ENCODE measurements at regions not wholly inside any gene's neighbourhood (a gene's known extent, or its start where the extent isn't known, plus 50 kb on each side); places are given as distances from the start of the nearest gene placed in this dataset.

DNA sequence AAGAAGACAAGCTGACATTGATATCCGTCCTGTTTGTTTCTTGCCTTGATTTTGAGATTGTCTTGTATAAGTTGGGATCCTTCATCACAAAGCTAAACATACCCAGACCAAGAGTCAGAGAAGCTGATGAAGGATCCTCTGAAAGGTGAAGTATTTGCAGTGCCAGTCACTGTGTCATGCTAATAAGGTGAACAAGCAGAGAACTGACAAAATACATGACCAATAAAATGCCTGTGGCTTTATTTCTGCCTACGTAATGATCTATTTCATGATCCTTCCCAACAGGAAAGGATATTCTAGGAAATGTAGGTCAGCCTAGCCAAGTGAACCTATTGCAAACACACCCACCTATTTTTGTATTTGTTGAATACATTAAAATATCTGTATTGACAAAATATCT lies 351.3 kb upstream of the CDH9 start:
- TF ChIP-seq, protein P1, sequence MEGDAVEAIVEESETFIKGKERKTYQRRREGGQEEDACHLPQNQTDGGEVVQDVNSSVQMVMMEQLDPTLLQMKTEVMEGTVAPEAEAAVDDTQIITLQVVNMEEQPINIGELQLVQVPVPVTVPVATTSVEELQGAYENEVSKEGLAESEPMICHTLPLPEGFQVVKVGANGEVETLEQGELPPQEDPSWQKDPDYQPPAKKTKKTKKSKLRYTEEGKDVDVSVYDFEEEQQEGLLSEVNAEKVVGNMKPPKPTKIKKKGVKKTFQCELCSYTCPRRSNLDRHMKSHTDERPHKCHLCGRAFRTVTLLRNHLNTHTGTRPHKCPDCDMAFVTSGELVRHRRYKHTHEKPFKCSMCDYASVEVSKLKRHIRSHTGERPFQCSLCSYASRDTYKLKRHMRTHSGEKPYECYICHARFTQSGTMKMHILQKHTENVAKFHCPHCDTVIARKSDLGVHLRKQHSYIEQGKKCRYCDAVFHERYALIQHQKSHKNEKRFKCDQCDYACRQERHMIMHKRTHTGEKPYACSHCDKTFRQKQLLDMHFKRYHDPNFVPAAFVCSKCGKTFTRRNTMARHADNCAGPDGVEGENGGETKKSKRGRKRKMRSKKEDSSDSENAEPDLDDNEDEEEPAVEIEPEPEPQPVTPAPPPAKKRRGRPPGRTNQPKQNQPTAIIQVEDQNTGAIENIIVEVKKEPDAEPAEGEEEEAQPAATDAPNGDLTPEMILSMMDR (IDR thresholded peaks at IDR 0.05; ENCODE audit: control extremely low read depth, extremely low read depth, low read depth, missing control alignments): no peak
- CTCF ChIA-PET: no interaction called here
- no peak for DNase-seq (ENCODE audit: extremely low spot score)
- POLR2A ChIA-PET: no interaction called here

DNA sequence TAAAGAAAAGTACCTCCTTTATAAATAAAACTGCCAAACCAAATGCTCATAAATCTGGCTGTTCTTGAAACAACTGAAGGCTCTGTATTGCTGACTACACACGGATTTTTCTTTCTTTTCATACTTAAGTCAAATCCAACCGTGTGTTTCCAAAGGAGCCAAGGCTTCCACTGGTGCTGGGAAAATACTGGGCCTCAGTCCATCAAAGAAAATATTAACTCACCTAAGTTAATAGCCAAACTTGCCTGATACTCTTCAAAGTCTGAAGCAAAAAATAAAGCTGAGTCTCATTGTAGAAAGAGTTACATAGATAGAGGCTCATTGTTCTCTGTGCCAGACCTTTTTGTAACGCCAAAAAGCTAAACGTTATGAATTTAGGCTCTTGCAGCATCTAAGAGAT lies 350.4 kb upstream of the CDH9 start:
- no peak for DNase-seq (ENCODE audit: extremely low spot score)
- TF ChIP-seq, protein P1 (IDR thresholded peaks at IDR 0.05; ENCODE audit: control extremely low read depth, extremely low read depth, low read depth, missing control alignments): no peak
- ChIA-PET CTCF (no interaction called here), POLR2A (no interaction called here)

DNA sequence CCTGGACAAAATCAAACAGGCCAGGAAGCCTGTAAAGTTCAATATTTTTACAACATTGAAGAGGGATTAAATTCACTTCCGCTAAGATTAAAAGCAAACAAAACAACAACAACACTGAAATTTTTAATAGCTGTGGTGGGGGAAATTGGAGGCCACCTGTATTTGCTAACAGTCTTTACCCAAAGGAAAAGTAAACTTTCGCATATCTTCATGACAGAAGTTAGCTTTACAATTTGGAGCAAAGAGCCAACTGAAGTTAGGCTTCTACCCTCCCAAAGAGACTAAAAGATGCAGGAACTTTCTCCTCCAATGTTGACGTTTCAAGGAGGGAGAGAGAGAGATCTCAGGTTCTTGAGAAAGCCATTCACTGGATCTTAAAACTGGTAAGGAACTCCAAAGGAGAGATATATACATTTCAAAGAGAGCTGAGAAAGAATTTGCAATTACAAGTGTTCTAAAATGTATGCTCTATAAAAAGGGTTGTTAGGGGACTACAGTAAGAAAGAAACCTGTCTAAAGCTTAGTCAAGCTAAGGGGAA lies 349.2 kb upstream of the CDH9 start:
- ChIA-PET CTCF (no interaction called here), POLR2A (no interaction called here)
- TF ChIP-seq, protein P1 (IDR thresholded peaks at IDR 0.05; ENCODE audit: control extremely low read depth, extremely low read depth, low read depth, missing control alignments): no peak
- no peak for DNase-seq (ENCODE audit: extremely low spot score)

DNA sequence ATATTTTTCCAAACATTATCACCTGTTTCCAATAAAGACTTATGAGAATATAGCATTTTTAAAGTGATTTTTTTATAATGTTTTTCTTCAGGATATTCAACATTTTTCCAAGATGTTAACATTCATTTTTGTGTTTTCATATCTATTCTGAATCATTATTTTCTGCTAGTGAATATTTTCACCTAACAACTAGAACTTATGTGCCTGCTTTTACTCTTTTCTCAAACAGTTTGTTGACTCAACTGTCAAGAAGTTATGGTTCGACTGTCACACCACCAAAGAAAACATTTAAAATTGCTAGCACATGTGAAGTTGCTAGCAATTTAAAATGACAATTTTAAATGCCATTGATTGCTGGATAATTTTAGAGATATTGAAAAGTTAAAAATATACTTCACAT lies 343.3 kb upstream of the CDH9 start:
- ChIA-PET POLR2A (no interaction called here), CTCF (no interaction called here)
- no peak for DNase-seq (ENCODE audit: extremely low spot score)
- TF ChIP-seq, protein P1 (IDR thresholded peaks at IDR 0.05; ENCODE audit: control extremely low read depth, extremely low read depth, low read depth, missing control alignments): no peak

- TF ChIP-seq, protein P1 (IDR thresholded peaks at IDR 0.05; ENCODE audit: control extremely low read depth, extremely low read depth, low read depth, missing control alignments): no peak
- no peak for DNase-seq (ENCODE audit: extremely low spot score)
- ChIA-PET POLR2A (no interaction called here), CTCF (no interaction called here)
These were observed 339.2 kb upstream of the CDH9 start for GRCh38 chr5:27377626-27378025.

DNA sequence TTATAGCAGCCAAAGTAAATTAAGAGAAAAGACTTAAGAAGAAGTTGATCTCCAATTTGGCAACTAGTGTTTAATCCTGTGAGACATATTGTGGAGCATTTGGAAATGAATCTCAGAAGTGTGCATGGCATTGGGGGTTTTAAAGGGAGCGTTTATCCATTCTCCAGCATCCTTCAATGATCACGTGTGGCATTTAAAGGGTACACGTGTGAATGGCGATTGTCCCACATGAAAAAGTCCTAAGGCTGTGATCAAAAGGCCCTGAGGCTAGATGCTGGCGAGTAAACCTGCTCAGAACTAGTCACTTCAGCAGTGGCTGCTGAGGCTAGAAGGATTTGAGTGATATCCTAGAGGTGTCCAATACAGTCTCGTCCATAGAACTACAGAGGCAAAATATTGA lies 315.6 kb upstream of the CDH9 start:
- CTCF ChIA-PET: interaction anchor here (1.0 kb wide), 1 partner anchor 8 kb away, joined by 3 read pairs; no protein-coding TSS in a partner anchor
- POLR2A ChIA-PET: no interaction called here
- TF ChIP-seq, protein P1 (IDR thresholded peaks at IDR 0.05; ENCODE audit: control extremely low read depth, extremely low read depth, low read depth, missing control alignments): no peak
- DNase-seq (ENCODE audit: extremely low spot score): no peak

DNA sequence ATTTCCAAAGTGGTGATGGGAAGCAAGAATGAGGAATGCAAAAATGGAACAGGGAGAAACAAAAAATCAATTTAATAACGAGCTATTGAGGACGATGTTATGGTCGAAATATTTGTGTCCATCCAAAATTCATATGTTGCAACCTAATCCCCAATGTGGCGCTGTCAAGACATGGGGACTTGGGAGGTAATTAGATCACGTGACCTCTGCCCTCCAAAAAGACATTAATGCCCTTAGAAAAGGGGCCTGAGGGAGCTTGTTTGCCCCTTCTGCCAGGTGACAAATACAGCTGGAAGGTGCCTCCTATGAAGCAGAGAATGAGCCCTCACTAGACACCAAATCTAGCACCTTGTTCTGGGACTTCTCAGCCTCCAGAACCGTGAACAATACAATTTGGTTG lies 315.2 kb upstream of the CDH9 start:
- ChIA-PET POLR2A (no interaction called here), CTCF (interaction anchor here (1.0 kb wide), 1 partner anchor 8 kb away, joined by 3 read pairs; no protein-coding TSS in a partner anchor)
- TF ChIP-seq, protein P1 (IDR thresholded peaks at IDR 0.05; ENCODE audit: control extremely low read depth, extremely low read depth, low read depth, missing control alignments): no peak
- no peak for DNase-seq (ENCODE audit: extremely low spot score)

All from GM10248 (cell line).